LNCAP (cell line): ENCODE measurements at regions not wholly inside any gene's neighbourhood (a gene's known extent, or its start where the extent isn't known, plus 50 kb on each side); places are given as distances from the start of the nearest gene placed in this dataset.

Experiments used
- CTCF ChIP-seq: fragments of 450-650 bp; IDR thresholded peaks from 2 replicates; pipeline ENCODE4 v1.5.1; 2017; ENCODE audit warnings: mild to moderate bottlenecking

DNA sequence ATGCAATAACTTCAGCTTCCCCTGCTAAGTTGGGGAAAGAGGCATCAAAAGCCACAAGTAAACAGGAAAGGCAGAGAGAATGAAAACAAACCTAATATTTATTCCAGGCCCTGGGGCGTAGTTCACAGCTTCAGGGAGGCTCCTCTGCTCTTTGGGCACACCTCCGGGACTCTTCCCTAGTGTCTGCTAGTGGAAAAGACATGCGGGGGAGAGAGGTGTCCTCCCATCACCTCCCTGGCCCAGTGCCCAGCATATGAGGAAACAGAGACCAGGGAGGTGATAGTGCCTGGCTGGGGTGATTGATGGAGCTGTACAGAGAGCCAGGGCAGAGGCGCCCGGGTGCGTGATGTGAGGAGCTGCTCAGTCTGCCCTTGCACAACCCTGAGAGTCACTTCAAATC is 71.0 kb downstream of the RASL11A start:
- TF ChIP-seq CTCF: no peak

DNA sequence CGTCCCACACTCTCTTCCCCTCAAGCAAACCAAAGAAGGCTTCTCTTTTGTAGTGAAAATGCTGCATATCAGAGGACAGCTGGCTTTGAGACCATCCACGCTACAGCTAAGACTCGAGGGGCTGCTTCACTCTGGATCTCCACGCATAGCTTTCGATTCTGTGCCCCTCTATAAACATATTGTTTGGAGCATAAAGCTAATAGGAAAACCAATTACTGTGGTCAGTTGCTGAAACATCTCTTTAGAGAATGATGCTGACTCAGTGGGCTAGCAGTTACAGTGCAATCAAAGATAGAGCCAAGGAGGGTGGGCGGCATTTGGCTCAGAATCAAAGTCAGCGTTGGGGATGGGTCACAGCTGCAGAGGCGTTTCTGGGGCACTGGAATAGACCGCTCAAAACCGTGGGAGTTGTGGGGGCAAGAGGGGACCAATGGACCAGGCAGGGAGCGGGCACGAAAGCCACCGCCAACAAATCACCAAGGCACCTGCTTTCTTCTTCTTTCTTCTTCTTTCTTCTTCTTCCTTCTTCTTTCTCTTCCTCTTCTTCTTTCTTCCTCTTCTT is 76.7 kb downstream of the RASL11A start:
- TF ChIP-seq CTCF: no peak

- TF ChIP-seq CTCF: no peak
Observed at GRCh38 chr13:27348461-27348860, 76.0 kb upstream of the GTF3A start.

- no peak for TF ChIP-seq CTCF
Observed at GRCh38 chr13:27349458-27349857, 75.0 kb upstream of the GTF3A start.

DNA sequence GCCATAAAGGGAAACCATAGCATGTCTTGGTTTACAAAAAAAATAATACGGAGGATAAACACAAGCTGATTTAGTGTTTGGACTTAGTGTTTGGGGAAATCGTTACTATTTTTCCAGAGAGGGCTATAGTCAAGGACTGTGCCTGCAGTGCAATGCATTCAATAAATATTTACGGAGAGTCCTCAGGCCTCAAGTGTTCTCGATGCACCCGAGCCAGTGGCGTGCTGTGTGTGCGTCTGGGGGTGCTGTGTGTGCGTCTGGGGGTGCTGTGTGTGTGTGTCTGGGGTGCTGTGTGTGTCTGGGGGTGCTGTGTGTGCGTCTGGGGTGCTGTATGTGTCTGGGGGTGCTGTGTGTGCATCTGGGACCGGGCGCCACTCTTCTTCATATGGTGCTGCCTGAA is 71.7 kb upstream of the GTF3A start:
- no peak for TF ChIP-seq CTCF

DNA sequence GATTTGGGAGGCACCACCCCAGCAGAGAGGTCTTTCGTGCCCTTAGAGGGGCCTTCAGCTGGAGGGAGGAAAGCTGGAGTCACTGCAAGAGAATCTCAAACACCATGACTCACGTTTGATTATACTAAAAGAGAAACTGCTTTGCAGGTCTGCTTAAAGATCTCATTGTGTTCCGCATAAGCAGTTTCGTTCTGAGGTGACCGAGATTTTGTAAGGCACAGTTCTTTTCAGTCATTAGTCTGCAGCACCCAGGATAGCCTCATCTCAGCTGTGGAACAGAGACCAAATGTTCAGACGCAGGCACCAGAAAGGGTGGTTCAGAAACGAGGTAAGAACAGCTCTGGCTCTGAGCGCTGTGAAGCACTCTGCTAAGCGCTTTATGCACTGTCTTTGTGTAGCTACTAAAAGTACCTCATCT is 71.2 kb upstream of the GTF3A start:
- TF ChIP-seq CTCF: no peak

DNA sequence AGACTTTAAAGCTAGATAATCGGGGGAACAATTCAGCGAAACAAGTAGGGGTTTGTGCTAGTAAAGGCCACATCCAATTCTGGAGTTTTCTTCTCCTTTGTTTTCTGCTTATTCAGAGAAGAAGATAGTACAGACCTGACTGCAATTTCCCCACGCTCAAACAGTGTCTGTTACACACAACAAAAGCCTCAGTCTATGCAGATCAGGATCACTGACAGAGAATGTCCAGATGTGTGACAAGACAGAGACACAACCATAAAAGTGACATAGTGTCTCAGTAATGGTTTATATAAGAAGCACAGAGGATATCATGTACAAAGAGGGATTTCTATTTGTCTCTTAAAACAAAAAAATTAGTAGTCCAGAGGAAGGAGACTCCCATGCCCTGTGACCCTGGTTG is 70.7 kb upstream of the GTF3A start:
- no peak for TF ChIP-seq CTCF

DNA sequence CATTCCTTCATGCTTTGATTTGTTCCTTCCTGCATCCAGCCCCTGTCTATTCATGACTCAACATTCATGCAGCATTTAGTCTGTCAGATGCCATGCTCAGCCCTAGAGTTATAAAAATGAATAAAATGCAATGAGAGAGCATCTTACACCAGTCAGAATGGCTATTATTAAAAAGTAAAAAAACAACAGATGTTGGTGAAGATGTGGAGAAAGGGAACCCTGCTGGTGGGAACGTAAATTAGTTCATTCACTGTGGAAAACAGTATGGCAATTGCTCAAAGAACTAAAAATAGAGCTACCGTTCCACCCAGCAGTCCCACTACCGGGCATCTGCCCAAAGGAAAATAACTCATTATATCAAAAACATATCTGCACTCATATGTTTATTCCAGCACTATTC is 70.0 kb upstream of the GTF3A start:
- TF ChIP-seq CTCF: no peak
